RPMI7951 (cell line): ENCODE measurements at regions not wholly inside any gene's neighbourhood (a gene's known extent, or its start where the extent isn't known, plus 50 kb on each side); places are given as distances from the start of the nearest gene placed in this dataset.

Experiments used
- DNase-seq: peaks from one replicate; pipeline ENCODE4 v3.0.0-alpha.2; 2012; ENCODE audit warnings: low read depth

DNA sequence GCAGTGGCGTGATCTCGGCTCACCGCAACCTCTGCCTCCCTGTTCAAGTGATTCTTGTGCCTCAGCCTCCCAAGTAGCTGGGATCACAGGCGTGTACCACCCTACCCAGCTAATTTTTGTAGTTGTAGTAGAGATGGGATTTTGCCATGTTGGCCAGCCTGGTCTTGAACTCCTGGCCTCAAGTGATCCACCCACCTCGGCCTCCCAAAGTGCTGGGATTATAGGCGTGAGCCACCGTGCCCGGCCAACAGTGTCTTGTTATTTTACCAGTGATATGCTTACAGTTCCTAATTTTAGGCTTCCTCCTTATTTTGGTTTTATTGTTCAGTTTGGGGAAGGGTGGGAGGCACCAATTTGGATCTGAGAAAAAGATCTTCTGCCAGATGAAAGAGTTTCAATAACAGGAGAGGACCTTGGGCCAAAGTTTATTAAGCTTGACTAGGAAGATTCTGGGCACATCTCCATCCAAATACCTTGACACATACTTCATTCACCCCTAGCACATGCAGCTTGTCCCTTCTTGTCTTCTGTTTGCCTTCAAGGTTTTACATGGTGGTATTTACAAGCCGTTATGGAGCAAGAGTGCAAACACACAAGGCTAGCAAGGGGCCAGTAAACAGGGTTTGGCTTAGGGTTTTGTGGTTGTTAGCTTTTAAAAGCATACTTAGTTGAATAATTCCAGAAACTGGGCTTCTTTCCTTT is 168.1 kb upstream of the DMRT1 start:
- DNase-seq: no peak

DNA sequence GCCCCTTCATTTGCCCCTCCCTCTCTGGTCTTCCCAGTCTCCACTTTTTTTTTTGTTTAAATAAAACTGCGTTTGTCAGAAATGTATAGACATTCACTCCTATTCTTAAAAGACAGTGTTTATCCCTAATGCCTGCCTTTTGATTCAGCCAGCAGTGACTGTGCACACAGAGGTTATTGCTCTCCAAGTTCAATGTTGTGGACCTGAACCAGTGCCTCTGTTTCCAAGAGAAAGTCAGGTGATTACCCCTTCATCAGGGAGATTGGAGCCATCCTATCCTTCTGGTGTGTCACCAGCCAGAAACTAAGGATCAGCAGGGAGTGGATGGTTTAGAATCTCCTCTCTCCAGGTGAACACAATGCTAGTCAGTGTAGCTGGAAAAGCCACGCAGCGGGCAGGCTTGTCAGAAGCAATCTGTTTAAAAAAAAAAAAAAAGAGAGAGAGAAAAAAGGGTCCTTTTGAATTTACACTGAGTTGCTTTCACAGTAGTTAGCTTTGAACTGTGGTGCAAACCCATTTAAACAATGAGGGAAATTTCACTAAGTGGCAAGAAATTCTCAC is 167.5 kb upstream of the DMRT1 start:
- no peak for DNase-seq

DNA sequence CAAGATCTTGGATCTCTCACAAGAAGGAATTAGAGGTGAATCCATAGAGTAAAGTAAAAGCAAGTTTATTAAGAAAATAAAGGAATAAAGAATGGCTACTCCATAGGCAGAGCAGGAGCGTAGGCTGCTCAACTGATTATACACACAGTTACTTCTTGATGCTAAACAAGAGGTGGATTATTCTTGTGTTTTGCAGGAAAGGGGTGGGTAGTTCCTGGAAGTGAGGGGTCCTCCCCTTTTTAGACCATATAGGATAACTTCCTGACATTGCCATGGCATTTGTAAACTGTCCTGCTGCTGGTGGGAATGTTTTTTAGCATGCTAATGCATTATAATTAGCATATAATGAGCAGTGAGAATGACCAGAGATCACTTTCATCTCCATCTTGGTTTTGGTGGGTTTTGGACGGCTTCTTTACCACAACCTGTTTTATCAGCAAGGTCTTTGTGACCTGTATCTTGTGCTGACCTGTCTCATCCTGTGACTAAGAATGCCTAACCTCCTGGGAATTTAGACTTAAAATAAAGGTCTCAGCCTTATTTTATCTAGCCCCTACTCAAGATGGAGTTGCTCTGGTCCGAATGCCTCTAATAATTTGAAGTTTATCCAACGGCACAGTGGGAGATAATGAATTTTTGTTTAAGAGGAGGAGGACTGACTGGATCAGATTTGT is 165.7 kb upstream of the DMRT1 start:
- DNase-seq: no peak

DNA sequence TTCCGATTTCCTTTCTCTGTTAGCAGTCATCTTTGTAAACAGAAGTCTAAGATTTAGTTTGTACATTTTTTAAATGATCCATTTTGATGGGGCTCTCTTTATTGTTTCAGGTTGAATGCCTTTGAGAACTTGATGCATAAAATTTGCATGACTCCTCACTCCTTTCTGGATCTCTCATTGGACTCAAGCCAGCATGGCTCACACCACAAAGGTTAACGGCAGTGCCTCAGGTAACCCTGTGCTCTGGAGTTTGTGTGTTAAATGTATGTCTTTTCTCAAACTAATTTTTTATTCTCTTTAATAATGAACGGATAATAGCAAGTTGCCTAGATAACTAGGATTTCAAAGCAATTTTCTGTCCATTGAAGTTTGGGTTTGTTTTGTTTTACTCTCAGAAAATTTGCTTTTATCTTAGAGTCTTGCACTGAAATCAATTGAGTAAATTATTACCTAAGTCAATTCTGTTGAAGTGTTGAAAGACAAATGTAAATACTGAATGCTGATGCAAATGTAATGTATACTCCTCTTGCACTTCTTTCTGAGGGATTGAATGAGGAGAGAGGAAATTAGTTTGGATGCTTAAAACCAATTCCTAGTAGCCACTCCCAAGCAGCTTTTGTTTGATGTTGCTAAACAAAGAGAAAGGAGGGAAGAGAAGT is 164.6 kb upstream of the DMRT1 start:
- DNase-seq: no peak

DNA sequence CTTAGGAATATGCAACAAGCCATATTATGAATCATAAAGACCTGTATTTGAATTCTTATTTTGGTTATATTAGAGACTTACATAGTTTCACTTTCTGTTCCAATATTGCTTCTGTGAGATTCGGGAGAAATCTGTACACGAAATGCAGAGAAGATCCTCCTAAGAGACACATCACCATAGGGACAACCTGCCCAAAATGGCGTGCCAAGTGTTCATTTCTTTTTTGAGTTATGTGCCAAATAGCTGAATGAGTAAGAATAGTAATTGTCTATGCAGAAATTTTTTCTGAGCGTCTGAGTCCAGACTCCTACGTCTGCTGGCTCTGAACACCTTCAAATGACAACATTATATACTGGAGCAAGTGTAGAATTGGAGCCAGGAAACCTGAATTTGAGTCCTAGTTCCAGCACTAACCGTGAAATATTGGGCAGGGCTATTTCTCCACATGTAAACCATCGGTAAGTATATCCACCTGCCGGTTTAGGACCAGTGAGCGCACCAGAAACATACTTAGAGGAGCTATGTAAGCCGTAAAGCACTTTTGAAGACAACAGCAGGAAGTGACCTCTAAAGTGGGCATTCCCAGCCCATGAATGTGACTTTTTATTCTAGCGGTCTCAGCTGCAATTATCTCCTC is 163.9 kb upstream of the DMRT1 start:
- peak; percentile 42 for DNase-seq

DNA sequence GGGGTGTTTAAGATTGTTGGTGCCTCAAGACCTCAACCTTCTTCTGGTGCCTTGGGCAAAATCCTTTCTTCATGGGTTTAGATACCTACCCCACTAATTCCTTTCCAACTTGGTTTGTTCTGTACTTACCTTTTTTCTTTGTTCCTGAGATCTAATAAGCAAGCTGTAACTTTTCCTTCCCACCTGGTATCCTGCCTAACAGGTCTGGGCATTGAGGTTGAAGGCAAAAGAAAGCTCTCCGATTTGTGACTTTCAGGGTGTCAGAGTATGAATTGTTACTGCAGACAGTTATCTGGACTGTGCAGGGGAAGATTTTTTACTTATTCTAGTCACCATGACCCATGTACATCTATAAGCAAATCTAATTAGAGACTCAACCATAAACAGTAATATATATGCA is 162.6 kb upstream of the DMRT1 start:
- no peak for DNase-seq

DNA sequence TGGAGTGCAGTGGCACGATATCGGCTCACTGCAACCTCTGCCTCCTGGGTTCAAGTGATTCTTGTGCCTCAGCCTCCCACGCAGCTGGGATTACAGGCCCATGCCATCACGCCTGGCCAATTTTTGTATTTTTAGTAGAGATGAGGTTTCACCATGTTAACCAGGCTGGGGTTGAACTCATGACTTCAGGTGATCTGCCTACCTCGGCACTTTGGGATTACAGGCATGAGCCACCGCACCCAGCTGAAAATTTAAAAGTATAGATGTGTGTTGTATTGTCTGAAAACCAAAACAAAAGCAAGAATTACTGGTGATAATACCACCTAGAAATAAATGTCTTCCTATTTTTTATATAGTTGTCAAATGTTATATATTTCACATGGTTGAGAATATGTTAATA is 162.0 kb upstream of the DMRT1 start:
- no peak for DNase-seq

DNA sequence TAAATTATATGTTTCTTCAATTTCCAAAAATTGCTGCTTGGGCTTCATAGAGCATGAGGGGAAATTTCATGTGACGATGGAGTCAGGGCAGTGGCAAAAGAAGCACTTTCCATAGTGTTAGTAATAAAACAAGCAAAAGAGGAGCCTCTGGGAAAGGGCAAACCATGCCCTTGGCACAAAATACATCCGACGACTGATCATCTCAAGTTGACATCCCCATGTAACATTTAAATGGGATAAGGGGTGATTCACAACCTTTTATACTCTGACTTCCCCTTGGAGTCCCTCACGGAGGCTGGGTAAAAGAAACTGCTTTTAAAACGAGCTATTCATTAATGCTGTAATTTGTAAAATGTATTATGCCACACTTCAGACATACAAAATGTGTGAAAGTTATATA is 161.4 kb upstream of the DMRT1 start:
- DNase-seq: peak; percentile 28

DNA sequence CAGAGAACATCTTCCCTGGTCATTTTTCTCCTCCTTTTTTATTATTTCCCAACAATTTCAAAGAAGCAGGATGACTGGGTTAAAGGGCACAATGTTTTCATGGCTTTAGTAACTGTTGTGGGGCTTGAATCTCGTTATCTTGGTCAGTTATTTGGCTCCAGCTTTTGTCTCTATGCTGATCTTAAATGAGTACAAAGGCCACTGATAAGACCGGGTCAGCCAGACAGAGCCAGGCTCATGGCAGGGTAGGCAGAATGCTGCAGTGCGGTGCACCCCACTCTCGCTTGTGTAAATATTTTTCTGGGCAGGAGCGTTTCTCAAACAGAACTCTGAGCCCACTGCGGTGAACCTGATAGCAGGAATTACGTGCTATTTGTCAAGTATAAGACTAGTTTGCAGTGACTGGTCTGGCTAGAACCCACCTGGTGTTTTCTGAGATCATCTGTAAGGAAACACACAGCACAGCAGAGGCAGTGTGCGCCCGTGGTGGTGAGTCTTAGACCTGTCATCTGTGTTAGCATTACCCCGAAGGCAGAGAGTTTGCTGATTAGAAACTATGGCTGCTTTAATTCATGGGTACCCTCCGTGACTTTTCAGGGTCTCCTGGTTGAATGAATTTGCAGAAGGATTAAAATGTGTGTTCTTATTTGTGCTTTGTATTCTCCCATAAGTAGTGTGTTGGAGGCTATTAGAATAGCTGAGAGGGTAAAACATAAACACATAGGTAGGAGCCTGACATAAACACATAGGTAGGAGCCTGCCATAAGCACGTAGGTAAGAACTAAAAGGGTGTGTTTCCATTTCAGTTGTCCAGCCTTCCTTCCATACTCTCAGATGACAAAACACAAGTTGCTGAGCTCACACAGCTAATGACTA is 158.6 kb upstream of the DMRT1 start:
- DNase-seq: no peak

DNA sequence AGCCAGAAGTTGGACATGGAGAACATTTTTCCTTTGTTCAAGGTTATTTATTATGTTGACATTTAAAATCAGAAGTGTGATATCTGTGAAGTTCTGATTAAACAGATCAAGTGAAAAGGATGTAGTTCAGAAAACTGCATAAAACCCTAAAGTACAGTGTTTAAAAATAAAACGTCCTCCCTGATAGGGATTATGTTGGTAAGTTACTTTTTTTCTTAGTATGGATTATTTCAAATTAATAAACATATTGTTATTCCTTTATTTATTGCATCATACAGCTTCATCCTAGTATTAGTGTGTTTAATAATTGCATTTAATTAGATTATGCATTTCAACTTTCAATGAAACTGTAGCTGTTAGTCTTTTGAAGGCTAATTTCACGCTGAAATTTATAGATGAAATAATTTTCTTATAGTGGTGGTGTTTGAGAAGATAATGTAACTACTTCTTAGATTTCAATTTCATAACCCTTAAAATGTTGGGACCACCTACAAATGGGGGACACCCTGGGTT is 157.9 kb upstream of the DMRT1 start:
- DNase-seq: no peak

DNA sequence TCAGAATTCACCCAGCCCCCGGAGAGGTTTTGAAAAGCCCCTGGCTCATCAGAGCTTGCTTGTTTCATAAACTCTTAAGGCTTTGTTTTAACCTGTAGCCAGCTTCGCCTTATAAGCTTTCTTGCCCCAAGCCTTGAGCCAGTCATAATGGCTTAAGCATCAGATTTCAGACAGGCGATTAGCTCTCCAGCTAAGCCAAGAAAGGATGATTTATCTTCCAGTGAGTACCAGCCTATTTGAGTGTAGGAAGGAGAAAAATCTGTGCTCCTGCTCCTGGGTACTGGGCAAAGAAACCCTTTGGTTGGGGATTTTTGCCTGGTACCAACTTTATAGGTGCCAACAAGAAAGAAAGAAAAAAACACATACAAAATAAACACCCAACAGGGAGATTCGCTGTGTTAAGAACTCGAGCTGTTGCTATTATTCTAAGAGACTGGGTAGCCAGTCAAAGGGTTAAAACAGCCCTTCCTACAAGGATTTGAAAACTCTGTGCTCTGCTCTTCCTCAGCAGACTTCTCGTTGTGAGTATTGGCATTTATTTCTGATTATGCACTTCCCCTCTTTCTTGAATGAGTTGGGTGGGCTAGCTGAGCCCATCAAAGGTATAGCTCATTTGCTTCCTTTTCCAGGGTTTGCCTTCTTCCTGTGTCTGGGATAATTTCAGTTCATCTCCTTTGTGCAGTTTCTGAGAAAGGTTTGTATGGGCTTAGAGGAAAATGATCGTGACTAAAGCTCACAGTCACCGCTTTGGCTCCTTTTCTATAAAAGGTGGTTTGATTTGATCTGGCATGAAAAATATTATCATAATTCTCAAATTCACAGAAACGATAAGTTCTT is 157.2 kb upstream of the DMRT1 start:
- DNase-seq: peak; percentile 79

DNA sequence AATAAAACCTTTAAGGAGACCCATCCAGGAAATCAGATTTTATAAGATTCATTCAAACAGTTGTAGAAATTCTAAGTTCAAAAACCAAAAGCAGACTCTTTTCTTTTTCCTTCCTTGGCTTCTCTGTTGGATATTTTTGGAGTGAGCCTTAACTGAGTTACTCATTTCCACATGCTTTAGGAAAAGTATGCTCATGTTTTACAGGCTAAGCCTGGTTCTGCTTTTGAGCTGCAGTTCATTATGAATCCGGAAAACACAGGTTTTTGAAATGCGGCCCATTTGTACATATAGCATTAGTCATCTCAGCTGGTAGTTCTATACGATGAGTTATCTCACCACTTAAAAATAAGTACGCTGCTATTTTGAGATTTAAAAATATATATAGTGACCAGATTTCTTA is 156.6 kb upstream of the DMRT1 start:
- peak; percentile 68 for DNase-seq

DNA sequence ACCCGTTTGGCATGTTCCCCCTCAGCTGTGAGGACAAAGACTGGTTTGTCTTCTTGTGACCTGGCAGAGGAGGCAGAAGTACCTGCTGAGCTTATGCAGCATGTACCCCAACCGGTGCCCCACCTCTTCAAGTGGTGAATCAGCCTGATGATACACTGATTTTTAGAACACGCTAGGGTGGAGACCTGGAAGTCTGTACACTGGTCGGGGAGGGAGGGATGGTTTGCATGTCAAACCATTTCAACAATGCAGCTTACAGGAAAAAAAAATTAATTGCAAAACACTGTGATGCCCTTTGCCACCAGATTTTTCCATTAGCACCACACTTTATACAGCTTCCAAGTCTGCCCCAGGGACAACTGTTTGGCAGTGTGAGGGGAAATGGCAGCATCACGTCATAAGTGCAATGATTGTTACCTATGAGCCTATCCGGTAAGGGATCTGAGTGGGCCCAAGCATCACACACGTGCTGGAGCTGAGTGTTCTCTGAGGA is 155.1 kb upstream of the DMRT1 start:
- DNase-seq: peak; percentile 54

DNA sequence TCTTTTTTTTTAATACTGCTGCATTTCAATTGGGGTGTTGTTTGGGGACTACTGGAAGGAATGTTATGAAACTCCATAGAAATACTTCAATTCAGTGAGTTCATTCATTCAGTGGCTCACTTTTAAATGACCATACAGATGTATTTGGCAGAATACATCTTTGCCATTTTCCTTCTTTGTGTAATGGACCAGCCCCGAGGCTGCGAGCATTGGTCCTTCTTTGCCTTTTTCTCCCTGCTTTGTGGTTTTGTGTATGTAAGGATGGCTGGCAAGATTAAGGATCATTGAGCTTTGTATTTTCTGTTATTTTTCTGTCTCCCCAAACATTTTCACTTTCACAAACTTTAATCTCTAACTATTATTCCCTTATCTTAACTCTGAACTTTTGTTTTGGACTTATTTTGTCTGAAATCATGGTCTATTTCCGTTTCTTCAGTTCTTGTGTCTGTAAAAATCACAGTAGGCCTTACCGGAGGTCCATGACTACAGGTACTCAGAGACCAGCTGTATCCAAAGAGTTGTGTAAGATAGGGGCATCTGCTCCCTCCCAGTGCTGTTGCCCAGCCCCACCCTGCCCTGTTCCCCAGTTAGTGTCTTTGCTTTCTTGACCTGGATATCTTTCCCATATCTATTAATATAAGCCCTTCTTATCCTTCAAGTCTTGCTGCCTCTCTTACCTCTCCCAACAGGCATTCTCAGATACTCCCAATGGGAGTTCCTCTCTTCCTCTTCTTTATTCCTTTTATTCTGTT is 154.3 kb upstream of the DMRT1 start:
- no peak for DNase-seq

DNA sequence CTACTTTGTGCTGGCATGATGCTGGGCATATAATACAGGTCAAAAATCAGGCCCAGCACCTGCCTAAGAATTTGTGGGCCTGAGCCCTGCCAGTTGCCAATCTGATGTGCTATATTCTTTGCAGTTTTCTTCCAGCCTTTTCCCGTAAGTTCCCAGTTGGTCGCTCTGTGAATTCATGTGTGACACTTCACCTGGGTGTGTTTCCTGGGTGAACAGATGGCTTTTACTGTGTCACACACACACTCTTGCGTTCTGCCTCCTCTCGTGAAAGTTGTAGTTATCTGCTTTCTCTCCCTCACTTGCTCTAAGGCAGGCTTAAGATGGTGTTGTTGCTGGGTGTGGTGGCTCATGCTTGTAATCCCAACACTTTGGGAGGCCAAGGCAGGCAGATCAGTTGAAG is 153.5 kb upstream of the DMRT1 start:
- DNase-seq: no peak

DNA sequence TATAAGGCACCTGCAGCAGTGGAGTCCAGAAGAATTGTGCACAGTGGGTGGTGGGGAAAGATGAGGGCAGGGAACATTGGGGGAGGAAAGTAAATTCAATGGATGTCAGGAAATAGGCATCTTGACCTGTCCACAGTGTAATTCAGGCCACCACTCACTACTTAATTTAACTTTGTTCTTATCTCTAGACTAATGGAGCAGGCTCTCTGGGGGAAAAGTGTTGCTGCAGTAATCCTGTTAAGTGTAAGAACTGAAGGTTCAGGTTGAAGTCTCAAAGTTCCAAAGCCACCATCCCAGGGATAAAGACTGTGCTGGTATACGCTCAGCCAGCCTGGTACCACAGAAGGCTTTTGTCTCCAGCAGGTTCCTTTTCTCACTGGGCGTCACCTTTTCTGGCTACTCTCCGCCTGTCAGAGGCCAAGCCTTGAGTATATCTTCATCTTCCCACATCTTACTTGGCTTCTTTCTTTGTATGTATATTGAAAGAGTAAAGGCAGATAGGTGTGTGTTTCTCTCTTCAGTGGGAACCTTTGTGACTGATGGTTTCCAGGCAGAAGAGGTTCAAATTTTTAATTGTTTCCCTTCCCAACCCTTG is 150.9 kb upstream of the DMRT1 start:
- no peak for DNase-seq

DNA sequence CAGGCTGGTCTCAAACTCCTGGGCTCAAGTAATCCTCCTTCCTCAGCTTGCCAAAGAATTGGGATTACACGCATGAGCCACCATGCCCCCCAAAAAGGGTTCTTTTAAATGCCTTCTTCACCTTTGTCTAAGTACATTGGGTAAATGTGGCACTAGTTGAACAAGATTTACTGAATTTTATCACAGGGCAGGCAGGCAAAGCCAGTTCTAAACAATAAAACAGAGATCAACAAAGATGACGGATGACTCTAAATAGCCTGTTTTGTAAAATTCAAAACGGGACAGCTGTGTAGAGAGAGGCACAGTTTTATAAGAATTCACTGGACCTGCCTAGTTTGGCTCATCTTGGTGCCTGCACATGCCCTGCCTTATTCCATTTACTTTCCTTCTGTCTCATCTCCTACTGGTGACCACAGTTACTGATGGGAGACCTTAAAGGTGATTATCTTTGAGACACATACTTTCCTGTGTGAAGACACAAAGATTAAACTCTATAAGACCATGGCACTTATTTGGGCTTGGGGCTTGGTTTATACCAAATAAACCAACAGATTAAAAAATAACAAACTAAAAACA is 149.6 kb upstream of the DMRT1 start:
- no peak for DNase-seq

DNA sequence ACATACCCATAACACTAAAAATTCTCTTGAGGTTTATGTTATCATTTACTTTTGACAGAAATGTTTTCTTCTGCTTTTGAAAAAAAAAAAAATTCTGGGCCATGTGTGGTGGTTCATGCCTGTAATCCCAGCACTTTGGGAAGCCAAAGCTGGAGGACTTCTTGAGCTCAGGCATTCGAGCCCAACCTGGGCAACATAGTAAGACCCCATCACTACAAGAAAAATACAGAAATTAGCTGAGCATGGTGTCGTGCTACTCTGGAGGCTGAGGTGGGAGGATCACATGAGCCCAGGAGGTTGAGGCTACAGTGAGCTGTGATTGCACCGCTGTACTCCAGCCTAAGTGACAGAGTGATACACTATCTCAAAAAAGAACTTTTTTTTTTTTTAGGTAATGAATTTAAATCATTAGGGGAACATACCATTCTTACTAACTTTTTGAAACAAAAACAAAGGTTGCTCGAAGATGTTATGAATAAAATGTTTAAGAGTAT is 148.8 kb upstream of the DMRT1 start:
- DNase-seq: no peak
